Caco-2 (cell line): ENCODE measurements at regions not wholly inside any gene's neighbourhood (a gene's known extent, or its start where the extent isn't known, plus 50 kb on each side); places are given as distances from the start of the nearest gene placed in this dataset.

Source experiments
- BruUV-seq: library from RNA; stranded (reverse); fragments of 400-500 nt; replicated peaks from 2 replicates; lab custom pipeline; 2021; lab: Mats Ljungman, UMichigan
- CTCF ChIA-PET: fragments of 300-600 bp; sonication (Branson Sonifier 250); formaldehyde crosslinking; loops from one replicate; lab custom pipeline; 2022; ENCODE audit warnings: antibody characterized with exemption; lab: Charles Lee
- POLR2A ChIA-PET: fragments of 300-600 bp; sonication (Branson Sonifier 250); formaldehyde crosslinking; loops from one replicate; lab custom pipeline; 2022; ENCODE audit warnings: antibody characterized with exemption; lab: Charles Lee
- DNase-seq, 2 experiments: peaks; one replicate each; pipeline versions ENCODE4 v3.0.0 to v3.0.0-alpha.2; 2020 to 2022
- H3K27me3 ChIP-seq: replicated peaks from 2 replicates; pipeline ENCODE4 v1.6.0; 2011; ENCODE audit warnings: low read length; ENCODE audit not compliant: control insufficient read depth, insufficient read depth
- H3K36me3 ChIP-seq: 2 replicates; pipeline ENCODE4 v1.5.1; 2011; ENCODE audit warnings: low read length; ENCODE audit not compliant: control insufficient read depth, insufficient read depth
- H3K4me1 ChIP-seq: fragments of 250-450 bp; sonication (Bioruptor Pico); 2 replicates; pipeline ENCODE4 v1.5.1; 2020; ENCODE audit warnings: mild to moderate bottlenecking
- H3K4me3 ChIP-seq: 2 replicates; pipeline ENCODE4 v1.5.1; 2011; ENCODE audit warnings: low read depth, mild to moderate bottlenecking, control low read depth, low read length
- H3K9me3 ChIP-seq: fragments of 250-450 bp; sonication (Bioruptor Pico); 2 replicates; pipeline ENCODE4 v1.5.1; 2020; ENCODE audit warnings: mild to moderate bottlenecking, moderate library complexity
- H3K27ac Mint-ChIP-seq: one replicate; pipeline ENCODE4 v1.8.0; 2022; ENCODE audit warnings: mixed read lengths; ENCODE audit not compliant: unreplicated experiment
- H3K27me3 Mint-ChIP-seq: one replicate; pipeline ENCODE4 v1.8.0; 2022; ENCODE audit warnings: mixed read lengths; ENCODE audit not compliant: insufficient read depth, unreplicated experiment
- H3K36me3 Mint-ChIP-seq: one replicate; pipeline ENCODE4 v1.8.0; 2022; ENCODE audit warnings: mild to moderate bottlenecking, mixed read lengths; ENCODE audit not compliant: insufficient read depth, unreplicated experiment
- H3K4me1 Mint-ChIP-seq: one replicate; pipeline ENCODE4 v1.8.0; 2022; ENCODE audit warnings: low read depth, mixed read lengths; ENCODE audit not compliant: unreplicated experiment
- H3K4me3 Mint-ChIP-seq: one replicate; pipeline ENCODE4 v1.8.0; 2022; ENCODE audit warnings: mild to moderate bottlenecking, moderate library complexity, mixed read lengths; ENCODE audit not compliant: unreplicated experiment
- H3K9me3 Mint-ChIP-seq: one replicate; pipeline ENCODE4 v1.8.0; 2022; ENCODE audit warnings: mixed read lengths; ENCODE audit not compliant: unreplicated experiment
- CTCF ChIP-seq, 2 experiments: fragments of 200-600 bp in 1 of 2; IDR thresholded peaks; 1 replicate in 1 of 2; 2 replicates in 1 of 2; pipeline versions ENCODE4 v1.5.1 to v1.8.0; 2011 to 2022; ENCODE audit warnings: antibody characterized with exemption in 1 of 2, control low read depth in 1 of 2, inconsistent platforms in 1 of 2, low read depth in 1 of 2, low read length in 1 of 2, mild to moderate bottlenecking in 1 of 2, moderate library complexity in 1 of 2; ENCODE audit not compliant: insufficient read depth in 1 of 2, severe bottlenecking in 1 of 2, unreplicated experiment in 1 of 2
- intact Hi-C: fragments of 100-400 bp; cut with micrococcal nuclease; formaldehyde crosslinking; loops from one replicate; pipeline ENCODE4 v1.10.0; 2022; ENCODE audit not compliant: unreplicated experiment

GRCh38 chr18:34511435-34511834 is 198.7 kb upstream of the DTNA start:
- no peak for TF ChIP-seq CTCF (IDR thresholded peaks at IDR 0.05; ENCODE audit: insufficient read depth in 1 of 2, low read depth in 1 of 2, low read length in 1 of 2, severe bottlenecking in 1 of 2, unreplicated experiment in 1 of 2)
- Histone ChIP-seq H3K9me3 (no peaks in the 10 kb centered on the region), H3K4me3 (no peak overlapping the region), H3K27me3 (no peaks in the 10 kb centered on the region), H3K4me1 (no peaks in the 10 kb centered on the region), H3K36me3 (no peaks in the 10 kb centered on the region)
- no TSS peak for BruUV-seq
- ChIA-PET CTCF (no interaction called here), POLR2A (no interaction called here)
- Mint-ChIP-seq H3K27ac (no peak overlapping the region), H3K4me1 (no peaks in the 10 kb centered on the region), H3K9me3 (no peaks in the 10 kb centered on the region), H3K27me3 (no peaks in the 10 kb centered on the region), H3K36me3 (no peaks in the 10 kb centered on the region), H3K4me3 (no peak overlapping the region)
- intact Hi-C loops: no loop called here
- DNase-seq: no peak

- Mint-ChIP-seq H3K27ac (no peak overlapping the region), H3K27me3 (no peaks in the 10 kb centered on the region), H3K9me3 (no peaks in the 10 kb centered on the region), H3K4me1 (no peaks in the 10 kb centered on the region), H3K4me3 (no peak overlapping the region), H3K36me3 (no peaks in the 10 kb centered on the region)
- ChIA-PET CTCF (no interaction called here), POLR2A (no interaction called here)
- Histone ChIP-seq H3K4me3 (no peak overlapping the region), H3K36me3 (no peaks in the 10 kb centered on the region), H3K4me1 (no peaks in the 10 kb centered on the region), H3K9me3 (no peaks in the 10 kb centered on the region), H3K27me3 (no peaks in the 10 kb centered on the region)
- no TSS peak for BruUV-seq
- intact Hi-C loops: no loop called here
- no peak for TF ChIP-seq CTCF (IDR thresholded peaks at IDR 0.05; ENCODE audit: insufficient read depth in 1 of 2, low read depth in 1 of 2, low read length in 1 of 2, severe bottlenecking in 1 of 2, unreplicated experiment in 1 of 2)
- no peak for DNase-seq
Measured at GRCh38 chr18:34511879-34512278, 198.2 kb upstream of the DTNA start.

GRCh38 chr18:34514238-34514637 is 195.9 kb upstream of the DTNA start:
- H3K36me3 ChIP-seq: no peaks in the 10 kb centered on the region
- TF ChIP-seq CTCF (IDR thresholded peaks at IDR 0.05; ENCODE audit: insufficient read depth in 1 of 2, low read depth in 1 of 2, low read length in 1 of 2, severe bottlenecking in 1 of 2, unreplicated experiment in 1 of 2): no peak
- no peaks in the 10 kb centered on the region for H3K4me1 ChIP-seq
- no peaks in the 10 kb centered on the region for H3K9me3 ChIP-seq
- Mint-ChIP-seq H3K36me3 (no peaks in the 10 kb centered on the region), H3K4me1 (no peaks in the 10 kb centered on the region), H3K27me3 (no peaks in the 10 kb centered on the region), H3K27ac (no peak overlapping the region), H3K9me3 (no peaks in the 10 kb centered on the region), H3K4me3 (no peak overlapping the region)
- no TSS peak for BruUV-seq
- no peak for DNase-seq
- intact Hi-C loops: no loop called here
- no peak overlapping the region for H3K4me3 ChIP-seq
- H3K27me3 ChIP-seq: no peaks in the 10 kb centered on the region
- POLR2A ChIA-PET: no interaction called here
- CTCF ChIA-PET: no interaction called here
